Effector CD8-positive, alpha-beta T cell (primary cell): ENCODE measurements at regions not wholly inside any gene's neighbourhood (a gene's known extent, or its start where the extent isn't known, plus 50 kb on each side); places are given as distances from the start of the nearest gene placed in this dataset.
"Not testable (repeated sequence)": the region's sequence is repeated elsewhere in the genome, so short reads cannot be mapped to it uniquely, and the experiment has no call there.

Experiments
- DNase-seq: peaks from one replicate; lab custom pipeline; 2025; lab: John Stamatoyannopoulos, UW

DNA sequence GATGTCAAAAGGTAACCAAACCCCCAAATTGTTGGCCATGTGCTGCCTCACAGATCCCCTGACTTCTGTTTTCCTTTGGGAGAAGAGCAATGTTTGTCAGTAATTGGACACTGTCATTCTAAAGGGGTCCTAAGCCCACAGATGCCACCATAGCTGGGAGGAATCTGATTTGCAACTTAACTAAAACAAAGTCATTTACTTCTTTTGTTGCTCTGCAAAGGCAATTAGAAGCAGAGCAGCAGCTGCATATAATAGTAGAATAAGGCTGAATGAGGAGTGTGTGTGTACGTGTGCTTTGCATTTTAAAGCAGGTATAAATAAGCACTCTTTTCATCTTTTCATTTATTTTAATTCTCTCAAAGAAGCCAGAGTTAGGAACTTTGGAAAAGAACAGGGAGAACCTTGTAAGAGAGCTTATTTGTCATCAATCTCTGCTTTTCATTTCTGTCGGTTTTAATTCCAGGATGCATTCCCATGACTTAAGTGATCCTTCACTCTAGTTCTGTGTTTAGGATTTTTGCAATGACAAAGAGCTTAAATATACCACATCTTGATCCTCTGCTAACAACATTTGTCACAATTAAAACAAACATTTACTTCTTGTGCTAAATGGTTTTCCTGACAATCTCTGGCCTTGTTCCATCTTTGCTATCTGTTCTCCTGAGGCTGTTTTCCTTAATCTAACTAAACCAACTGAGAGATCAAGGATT is 530.2 kb upstream of the CBLB start:
- no peak for DNase-seq

DNA sequence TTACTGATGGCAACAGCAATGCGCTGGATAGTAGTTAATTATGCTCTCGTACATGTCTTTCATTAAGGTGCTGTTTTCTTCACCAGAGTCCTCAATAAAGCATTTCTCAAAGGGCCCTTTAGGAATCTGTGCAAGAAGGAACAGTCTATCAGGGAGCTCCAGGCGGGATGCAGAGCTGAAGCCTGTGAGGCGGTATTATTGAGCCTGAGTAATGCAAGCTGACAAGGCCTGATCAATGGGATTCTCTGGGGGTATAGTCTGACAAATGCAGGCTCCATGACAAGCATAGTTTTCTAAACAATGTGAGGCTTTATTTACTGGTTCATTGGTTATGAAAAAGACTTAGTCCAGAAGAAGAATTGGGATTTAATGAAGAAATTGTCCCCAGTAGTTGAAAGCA is 530.9 kb upstream of the CBLB start:
- DNase-seq: no peak

DNA sequence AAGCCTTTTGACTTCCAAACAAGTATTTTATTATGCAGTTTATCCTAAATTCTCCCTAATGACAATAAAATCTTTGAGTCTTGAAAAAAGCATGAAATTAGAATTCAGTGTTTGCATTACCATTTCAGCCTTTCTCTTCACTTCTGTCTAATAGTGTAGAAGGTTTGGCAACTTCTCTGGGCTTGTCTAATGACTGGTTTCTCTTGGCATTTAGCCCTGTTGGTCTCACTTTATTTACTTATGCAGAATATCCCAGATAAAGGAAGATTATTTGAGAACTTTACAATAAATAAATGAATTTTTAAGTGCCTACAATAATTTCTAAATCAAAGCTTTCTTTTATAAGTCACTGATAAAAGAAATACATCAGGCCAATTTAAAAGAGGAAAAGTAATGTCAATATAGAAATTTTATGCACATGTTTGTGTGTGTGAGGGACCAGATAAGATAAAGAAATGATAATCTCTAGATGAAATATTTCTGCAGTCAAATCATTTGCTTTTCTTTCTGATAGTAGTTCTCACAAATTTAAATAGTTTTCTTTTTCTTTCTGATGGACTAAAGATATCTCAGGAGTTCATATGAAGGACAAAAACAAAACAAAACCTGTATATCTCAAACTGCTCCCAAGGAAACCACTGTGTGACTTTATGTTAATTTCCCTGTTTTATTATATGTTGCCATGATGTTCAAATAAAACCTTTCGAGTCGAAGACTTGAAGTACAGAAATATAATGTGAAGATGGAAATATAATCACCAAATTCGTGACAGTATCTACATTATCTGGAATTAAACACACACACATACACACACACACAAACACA is 533.1 kb upstream of the CBLB start:
- DNase-seq: no peak

DNA sequence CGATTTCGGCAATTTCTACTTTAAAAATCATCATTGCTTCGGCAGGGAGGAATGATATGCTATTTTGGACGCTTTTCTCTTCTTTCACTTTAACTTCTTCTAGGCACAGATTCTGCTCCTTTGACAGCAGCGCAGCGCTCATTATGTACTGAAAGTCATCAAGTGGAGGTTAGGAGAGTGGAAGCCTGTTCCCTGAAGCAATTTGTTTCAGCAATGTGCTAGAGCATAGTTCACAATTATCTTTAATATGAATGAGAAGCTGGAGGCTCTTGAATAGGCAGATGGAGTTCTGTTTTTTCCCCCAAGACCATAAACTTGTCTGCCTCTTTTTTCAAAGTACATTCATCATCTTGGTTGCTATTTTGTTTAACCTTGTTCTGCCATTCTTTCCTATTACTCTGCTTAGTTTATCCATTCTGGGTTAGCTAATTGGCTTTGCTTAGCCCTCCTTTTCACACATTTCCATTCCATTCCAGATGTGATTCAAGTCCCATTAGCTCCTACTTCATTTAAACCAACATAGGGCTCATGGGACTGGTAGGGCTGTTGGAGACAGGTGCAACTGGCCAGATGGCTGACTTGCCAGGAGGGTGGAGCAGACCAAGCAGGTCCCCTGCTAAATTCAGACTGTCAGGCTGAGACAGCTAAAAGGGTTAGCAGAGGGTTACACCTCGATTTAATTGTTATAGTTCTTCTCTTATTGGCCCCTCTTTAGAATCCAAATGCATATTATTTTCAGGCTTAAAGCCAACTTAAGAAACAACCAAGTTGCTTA is 534.7 kb upstream of the CBLB start:
- no peak for DNase-seq

DNA sequence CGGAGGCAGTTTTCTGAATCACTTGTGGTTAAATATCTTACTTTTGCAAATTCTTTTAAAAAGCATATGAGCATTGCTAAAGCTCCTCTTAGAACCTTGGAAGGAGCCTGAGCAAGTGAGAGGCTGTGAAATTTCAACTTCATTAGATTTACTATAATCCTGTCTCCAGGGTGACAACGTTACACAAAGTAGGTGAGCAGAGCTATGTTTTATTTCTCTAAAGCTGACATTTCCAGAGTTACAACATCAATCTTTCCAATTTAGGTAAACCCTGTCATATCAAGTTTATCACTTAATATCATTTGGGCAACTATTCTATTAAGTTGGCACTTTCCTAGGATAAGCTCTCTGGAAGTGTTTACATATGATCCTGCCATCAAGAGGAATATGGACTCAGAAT is 544.9 kb upstream of the CBLB start:
- no peak for DNase-seq

DNA sequence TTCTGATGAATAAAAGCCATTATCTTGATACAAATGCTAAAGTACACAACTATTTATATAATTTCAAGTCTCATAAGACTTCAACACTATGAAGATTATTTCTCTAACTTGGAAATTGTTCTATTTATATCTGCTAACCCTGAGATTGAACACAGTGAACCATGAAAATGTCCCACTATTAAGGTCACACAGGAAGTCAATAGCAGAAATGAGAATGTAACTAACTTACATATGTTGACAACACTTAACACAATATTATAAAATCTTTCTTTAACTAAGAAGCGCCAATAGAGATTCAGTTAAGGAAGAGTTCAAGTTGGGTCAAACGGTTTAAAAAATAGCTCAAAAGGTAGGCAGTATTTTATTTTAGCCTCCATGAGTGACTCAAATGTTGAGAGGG is 551.8 kb upstream of the CBLB start:
- DNase-seq: no peak

DNA sequence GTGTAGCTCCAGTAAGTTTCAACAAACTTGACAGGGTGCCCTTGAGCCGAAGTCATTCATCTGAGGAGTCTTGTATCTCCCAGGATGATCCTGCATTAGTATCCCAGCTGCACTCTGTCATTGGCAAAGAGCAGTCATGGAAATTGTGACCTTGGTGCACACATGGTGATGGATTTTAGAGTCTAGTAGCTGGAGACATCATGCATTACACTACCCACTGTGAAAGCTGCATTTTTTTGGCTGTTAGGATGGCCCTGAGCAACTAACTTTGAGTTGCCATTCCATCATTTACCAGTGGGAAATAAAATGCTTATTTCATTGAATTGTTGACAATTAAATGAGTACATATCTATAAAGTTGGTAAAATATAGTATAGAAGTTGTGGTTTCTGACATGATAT is 552.6 kb upstream of the CBLB start:
- DNase-seq: no peak

DNA sequence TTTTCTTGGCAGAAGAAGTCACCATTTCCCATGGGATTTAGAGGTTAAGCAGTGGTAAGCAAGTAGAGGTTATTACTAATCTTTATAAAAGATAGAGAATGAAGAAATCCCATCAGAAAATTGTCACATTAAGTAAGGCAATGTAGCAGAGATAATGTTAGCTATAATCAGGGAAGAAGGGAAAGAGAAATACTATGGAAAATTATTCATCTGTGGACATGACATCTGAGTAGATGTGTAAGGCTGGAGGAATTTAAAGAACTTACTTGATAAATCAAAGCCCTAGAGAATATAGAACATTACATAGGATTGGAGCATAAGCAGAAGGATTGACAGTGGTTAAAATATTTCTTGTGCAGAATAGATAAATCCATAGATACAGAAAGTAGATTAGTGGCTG is 553.1 kb upstream of the CBLB start:
- DNase-seq: no peak

DNA sequence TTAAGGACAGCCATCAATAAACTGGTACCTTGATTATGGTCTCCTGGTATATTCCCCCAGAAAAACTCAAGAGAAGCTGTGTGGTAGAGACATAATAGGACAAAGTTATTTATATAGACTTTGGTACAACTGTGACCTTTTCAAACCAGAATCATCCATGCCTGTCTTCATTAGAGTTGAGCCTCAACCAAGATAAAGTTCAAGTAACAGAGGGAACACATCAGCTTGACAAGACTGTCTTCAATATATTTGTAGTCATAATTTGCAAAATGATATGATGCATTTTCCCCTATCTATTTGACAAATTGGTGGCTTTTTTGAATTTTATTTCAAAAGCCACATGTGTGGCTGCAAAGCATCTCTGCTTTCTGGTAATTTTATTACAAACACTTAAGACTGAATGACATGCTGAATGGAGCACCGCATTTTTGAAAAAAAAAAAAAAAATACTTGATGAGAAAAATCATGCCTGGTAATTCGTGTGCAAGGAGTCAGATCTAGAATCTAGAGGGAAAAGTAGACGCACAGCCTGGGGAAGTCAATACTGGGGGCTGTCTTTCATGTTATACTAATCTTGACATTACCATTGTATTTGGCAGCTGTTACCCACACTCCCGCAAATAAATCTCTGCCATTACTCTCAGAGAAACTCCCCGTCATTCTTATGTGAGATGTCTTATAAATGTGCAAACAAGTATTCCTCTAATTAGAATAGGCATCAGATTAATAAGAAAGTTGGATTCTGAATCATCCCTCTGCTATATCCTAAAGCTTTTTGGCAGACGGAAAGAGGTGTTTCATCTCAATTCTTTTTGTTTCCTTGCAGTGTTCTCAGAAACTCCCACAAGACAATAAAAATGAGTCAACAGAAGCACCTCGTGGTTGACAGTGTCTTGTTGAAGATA is 554.8 kb upstream of the CBLB start:
- no peak for DNase-seq

DNA sequence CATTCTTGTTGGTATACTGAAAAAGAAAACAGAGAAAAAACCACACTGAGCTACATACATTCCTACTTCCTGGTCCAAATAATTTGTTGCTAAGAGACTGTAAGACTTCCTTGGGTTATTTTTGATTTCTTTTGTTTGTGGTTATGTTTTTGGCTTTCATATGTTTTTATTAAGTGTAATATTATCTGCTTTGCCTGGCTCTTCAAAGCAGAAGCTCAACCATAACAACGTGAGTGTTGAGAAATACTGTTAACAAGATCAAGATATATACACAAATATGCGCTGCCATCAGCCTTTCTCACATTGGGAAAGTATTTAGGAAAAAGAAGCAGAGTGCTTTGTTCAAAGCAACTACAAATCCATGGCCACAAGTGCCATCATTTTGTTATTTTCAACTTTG is 556.2 kb upstream of the CBLB start:
- DNase-seq: no peak

DNA sequence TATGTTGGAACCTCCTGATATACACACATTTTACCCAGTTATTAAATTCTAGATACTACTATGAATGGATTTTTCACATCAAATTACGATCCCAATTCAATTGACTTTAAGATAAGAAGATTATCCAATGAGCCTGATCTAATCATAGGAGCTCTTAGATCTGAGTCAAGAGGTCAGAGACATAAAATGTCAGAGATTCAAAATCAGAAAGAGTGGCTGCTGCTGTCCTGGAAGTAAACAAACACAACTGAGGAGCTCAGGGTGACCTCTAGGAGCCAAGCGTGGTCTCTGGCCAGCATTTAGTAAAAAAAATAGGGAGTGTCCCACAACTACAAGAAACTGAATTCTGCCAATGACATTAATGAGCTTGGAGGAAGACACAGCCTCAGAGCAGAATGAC is 557.1 kb upstream of the CBLB start:
- DNase-seq: no peak

DNA sequence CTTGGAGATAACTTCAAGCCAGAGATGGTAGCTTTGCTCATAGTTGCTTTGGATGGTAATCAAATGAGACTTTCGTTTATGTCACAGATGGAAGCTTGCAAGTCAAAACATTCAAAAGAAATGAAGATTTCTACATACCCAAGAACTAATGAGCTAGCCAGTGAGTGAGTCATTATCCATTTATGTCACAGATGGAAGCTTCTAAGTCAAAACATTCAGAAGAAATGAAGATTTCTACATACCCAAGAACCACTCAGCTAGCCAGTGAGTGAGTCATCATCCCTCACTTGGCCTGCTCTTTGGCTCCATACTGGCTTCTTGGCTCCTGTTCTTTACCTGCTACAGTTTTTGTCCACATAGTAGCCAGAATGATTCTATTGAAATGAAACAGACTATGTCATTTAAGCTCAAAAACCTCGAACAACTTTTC is 559.8 kb upstream of the CBLB start:
- no peak for DNase-seq

DNA sequence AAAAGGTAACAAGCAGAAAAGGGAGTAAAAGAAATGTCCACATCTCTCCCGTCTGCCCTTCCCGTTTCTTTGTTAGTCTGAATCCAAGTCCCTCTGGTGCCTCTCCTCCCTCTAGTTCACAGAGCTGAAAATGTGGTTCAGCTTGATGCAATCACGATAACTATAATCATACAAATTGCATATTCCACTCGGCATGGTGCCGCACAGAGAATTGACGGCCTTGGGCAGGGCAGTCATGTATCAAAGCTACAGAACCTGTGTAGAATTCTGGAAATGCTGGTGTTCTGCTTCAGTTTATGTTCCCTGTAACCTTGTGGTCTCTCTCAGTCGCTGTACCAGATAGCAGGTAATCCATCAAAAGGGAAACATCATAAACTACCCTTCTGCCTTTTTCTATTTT is 562.9 kb upstream of the CBLB start:
- no peak for DNase-seq

DNA sequence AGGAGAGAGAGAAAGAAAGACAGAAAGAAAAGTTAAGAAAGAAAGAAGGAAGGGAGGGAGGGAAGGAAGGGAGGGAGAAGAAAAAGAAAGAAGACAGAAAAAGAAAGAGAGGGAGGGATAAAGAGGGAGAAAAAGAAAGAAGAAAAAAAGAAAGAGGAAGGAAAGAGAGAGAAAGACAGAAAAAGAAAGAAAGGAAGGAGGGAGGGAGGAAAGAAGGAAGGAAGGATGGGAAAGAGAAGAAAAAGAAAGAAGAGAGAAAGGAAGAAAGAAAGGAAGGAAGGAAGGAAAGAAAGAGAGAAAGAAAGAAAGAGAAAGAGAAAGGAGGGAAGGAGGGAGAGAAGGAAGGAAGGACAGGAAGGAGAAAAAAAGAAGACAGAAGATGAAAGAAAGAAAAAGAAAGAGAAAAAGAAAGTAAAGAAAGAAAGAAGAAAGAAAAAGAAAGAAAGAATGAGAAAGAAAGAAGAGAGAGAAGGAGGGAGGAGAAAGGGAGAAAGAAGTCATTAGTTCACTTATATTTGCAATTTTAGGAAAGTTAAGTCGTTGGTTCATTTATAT is 567.2 kb upstream of the CBLB start:
- no peak for DNase-seq

DNA sequence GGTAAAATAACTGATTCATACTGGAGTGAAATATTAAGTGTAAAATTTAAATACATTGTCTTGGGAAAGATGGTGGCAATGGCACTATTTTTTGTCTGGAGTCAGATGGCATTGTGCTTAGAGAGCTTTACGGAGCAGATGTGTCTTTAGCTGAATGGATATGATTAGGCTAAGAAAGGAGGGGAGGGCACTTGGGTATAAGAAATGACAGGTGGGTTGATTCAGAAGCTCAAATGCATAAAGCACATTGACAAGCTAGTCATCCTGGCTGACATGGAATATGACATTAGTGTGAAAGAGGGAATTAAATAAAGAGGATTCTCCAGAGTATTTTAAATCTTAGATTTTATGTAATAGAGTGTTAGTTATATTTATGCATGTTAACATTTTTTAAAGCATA is 570.1 kb upstream of the CBLB start:
- no peak for DNase-seq

DNA sequence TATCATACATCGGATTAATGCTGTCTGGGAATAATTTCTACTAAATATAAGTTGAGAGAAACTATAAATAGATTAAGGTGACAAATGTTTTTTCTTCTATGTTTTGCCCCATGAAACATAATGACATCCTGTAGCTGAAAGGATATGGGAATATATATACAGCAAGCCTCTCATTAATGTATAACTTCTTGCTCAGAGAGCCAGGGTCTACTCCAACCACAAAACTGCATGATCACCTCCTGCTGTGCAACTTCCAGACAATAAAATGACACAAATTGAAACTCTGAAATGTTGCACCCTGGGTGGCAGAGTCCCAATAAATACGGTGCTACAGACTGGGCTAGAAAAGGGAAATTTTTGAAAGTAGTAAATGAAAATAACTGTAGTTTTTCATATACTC is 571.9 kb upstream of the CBLB start:
- no peak for DNase-seq

DNA sequence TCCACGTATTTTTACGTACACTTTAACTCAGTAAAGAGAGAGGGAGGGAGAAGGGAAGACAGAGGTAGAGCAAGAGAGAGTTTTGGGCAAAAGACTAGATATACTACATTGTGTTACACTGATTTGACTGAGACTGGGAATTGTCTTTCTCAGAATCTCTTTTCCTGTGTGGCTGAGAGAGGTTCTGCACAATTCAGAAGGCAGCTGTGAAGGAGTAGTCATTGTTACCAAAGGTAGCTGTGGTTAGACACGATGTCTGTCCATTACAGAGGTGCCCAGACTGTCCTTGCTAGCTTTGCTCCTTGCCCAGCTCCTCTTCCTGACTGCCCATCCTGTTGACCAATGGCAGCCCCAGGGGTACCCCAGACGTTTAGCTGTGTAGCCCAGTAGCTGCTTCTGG is 577.5 kb upstream of the CBLB start:
- no peak for DNase-seq

DNA sequence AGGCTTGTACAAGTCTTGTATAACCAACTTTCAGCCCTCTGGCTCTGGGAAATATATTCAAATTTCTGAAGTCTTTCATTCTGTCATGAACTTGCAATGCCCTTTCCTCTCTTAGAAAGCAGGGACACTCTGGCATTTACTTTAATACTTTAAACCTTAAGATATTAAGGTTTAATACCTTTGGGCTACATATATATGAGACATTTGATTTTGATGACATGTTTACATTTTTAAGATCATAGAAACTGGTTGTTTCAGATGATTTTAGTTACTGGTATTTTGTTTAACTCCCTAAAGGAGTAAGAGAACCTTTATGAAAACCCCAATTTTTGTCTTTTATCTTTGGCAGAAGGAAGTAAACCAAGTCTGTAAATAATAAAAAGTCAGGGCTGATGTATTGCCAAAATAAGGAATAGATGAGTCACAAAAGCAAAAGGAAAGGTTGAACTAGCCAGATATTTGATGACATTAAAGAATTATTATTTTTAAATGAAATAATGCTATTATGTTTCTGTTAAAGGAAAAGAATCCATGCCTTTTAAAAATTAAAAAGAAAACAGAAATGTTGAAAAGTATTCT is 579.0 kb upstream of the CBLB start:
- no peak for DNase-seq

DNA sequence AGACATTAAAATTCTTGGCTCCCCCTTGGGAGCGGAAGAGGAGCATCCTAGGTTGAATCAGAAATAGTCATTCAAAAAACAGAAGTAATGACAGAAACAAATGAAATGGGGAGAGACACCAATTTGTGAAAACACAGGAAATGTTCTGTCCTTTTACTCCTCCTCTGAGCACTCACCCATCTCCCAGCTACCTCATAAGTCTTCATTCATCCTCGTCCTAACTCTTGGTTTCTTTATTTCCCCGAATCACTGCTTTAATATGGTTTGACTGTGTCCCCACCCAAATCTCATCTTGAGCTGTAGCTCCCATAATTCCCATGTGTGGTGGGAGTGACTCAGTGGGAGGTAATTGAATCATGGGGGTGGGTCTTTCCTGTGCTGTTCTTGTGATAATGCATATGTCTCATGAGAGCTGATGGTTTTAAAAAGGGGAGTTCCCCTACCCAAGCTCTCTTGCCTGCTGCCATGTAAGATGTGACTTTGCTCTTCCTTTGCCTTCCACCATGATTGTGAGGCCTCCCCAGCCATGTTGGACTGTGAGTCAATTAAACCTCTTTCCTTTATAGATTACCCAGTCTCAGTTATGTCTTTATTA is 579.7 kb upstream of the CBLB start:
- DNase-seq: not testable (repeated sequence)

DNA sequence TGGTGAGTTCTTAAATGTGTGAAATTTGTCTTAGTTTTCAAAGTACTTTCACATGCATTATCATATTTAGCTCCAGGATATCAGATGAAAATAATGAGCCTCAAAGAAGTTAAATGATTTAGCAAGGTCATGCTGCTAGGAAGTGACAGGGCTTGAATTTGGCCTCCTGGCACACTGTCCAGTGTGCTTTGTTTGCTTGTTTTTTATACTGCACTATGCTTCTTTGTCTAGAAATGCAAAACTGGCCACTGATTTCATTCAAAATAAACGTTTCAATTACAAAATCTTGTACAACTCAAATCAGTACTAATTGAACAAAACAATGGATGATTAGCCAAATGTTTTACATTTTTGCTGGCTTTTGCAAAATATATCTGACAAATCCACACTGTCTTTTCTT is 583.3 kb upstream of the CBLB start:
- DNase-seq: no peak

DNA sequence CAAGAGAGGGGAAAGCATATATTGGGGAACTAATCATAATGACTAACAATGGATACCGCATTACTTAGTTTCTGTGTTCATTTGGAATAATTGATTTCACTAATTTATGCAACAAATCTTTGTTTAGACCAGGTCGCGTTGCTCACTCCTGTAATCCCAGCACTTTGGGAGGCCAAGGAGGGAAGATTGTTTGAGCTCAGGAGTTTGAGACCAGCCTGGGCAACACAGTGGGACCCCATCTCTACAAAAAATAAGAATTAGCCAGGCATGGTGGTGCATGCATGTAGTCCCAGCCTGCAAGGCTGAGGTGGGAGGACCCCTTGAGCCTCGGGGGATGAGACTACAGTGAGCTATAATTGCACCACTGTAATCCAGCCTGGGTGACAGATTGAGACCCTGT is 585.7 kb upstream of the CBLB start:
- no peak for DNase-seq
